GM12864 (cell line): ENCODE measurements at regions not wholly inside any gene's neighbourhood (a gene's known extent, or its start where the extent isn't known, plus 50 kb on each side); places are given as distances from the start of the nearest gene placed in this dataset.

Source experiments
- DNase-seq: peaks from one replicate; pipeline ENCODE4 v3.0.0-alpha.2; 2011; ENCODE audit warnings: low read depth
- H3K4me3 ChIP-seq: 2 replicates; pipeline ENCODE4 v1.5.1; 2011; ENCODE audit warnings: mild to moderate bottlenecking, low read depth, low read length, control low read depth
- CTCF ChIP-seq: IDR thresholded peaks from 2 replicates; pipeline ENCODE4 v1.5.1; 2011; ENCODE audit warnings: low read depth, mild to moderate bottlenecking, moderate library complexity, low read length, control low read depth, inconsistent platforms; ENCODE audit errors: missing control alignments

- TF ChIP-seq CTCF: no peak
- no peak for DNase-seq
- H3K4me3 ChIP-seq: no peak overlapping the region
These were observed 148.7 kb upstream of the SLC1A4 start for GRCh38 chr2:64840426-64840881.

- DNase-seq: no peak
- no peak overlapping the region for H3K4me3 ChIP-seq
These were observed 147.7 kb upstream of the SLC1A4 start for GRCh38 chr2:64841461-64841860.

GRCh38 chr2:64842030-64842429, 147.2 kb upstream of the SLC1A4 start:
- no peak for TF ChIP-seq CTCF
- no peak for DNase-seq
- no peak overlapping the region for H3K4me3 ChIP-seq

More at GRCh38 chr2:64841461-64841860, 147.7 kb upstream of the SLC1A4 start:
- TF ChIP-seq CTCF: no peak

DNA sequence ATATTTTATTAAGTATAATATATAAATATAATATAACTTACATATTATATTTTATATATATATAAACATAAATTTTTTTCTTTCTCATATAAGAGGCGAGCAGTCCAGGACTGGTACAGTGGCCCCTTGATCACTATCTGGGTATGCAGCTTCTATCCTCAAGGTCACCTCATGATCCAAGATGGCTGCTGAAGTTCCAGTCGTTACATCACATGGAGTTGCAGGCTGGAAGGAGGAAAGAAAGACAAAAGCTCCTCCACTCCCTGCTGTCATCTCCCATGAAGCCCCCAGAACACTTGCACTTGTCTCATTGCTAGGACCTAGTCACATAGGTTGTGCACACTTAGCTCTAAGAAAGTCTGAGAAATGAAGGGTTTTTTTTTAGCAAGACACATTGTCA, 145.1 kb upstream of the SLC1A4 start:
- DNase-seq: no peak
- TF ChIP-seq CTCF: no peak
- H3K4me3 ChIP-seq: no peak overlapping the region

GRCh38 chr2:64845273-64845905, 143.8 kb upstream of the SLC1A4 start:
- H3K4me3 ChIP-seq: no peak overlapping the region
- TF ChIP-seq CTCF: no peak
- no peak for DNase-seq

DNA sequence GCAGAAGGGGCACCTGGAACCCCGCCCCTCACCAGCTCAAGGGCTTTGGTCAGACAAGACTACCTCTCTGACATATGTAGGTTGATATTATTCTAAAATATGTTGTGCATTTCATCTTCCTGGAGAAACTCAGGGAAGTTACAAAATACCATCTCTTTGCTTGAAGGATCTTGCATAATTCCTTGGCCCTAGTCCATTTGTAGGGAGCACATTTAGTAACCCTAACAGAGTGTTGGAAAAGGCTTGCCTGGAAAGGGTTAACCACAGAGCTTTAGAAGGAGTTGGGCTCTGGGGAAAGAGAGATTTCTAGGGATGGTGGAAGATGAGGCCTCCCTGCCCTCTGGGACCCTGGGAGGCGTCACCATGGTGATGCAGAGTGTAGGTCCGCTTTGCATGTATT, 143.0 kb upstream of the SLC1A4 start:
- H3K4me3 ChIP-seq: no peak overlapping the region
- no peak for DNase-seq
- no peak for TF ChIP-seq CTCF

GRCh38 chr2:64847930-64848329, 141.3 kb upstream of the SLC1A4 start:
- no peak overlapping the region for H3K4me3 ChIP-seq
- DNase-seq: no peak
- no peak for TF ChIP-seq CTCF
